NCI-H187 treated with DMSO at 0.1 percent for 48 hours (cell line): ENCODE measurements at regions not wholly inside any gene's neighbourhood (a gene's known extent, or its start where the extent isn't known, plus 50 kb on each side); places are given as distances from the start of the nearest gene placed in this dataset.

ENCODE experiments used
- DNase-seq: peaks from one replicate; lab custom pipeline; 2025; lab: John Stamatoyannopoulos, UW

DNA sequence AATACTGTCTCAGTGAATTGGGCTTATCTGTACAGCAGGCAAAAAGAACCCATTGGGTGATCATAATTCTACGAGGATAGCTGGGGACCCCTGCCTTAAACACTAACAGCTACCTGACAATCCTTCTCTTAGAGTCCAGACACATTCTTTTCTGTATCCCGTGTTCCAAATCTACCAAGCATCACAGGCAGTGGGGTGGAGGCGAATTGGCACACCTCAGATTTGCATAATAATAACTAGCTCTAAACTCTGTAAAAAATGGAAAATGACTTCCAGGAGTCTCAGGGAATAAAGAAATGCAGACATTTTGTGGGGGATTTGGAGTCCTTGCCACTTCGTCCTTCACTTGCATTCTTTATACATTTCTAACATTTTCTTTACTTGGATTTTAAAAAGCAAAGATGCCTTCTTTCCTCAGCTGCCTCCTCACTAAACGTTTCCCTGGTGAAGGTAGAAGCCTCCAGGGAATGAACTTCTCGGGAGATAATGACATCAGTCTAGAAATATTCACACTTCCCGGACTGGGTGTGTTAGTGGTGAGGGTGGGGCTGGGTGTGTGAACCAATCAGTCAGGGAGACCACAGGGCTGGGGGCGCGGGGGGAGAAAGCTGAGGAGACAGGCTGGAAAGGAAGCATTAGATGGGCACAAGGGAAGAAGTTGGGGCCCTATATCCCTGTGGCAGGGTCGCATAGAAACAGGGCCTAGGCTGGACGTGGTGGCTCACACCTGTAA lies 59.1 kb upstream of the BOD1L2 start:
- no peak for DNase-seq

DNA sequence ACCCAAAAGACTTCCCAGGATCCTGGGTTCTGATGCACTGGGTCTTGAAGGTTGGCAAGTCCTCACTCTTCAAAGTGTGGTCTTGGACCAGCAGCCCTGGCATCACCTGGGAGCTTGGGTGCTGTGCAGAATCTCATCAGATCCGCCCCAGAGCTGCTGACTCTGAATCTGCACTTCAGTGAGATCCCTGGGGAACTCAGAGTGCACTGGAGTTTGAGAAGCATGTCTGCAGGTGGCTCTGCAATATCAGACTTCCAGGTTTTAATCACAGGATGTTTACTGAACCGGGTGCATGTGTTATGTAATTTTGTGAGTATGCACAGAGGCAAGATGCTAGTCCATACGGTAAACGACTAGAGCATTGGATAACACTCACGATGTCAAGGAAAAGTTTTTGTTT lies 58.0 kb upstream of the BOD1L2 start:
- no peak for DNase-seq

DNA sequence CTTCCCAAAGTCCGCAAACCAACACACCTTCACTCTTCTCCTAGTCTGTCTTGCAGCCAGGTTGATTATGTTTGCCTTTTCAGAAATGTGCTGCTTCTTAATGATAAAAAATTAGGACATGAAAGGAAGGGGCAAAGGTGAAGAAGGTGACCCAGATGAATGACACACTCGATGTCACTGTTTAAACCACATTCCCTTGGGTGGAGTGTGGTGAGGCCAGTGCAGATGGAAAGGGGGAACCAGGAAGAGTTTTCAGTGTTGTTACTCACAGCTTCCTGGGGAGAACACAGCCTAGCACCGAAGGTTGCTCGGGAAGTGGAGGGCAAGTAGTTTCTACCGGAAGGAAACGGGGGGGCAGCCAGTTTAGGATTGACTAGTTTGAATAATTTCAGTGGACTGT lies 57.2 kb upstream of the BOD1L2 start:
- DNase-seq: no peak

DNA sequence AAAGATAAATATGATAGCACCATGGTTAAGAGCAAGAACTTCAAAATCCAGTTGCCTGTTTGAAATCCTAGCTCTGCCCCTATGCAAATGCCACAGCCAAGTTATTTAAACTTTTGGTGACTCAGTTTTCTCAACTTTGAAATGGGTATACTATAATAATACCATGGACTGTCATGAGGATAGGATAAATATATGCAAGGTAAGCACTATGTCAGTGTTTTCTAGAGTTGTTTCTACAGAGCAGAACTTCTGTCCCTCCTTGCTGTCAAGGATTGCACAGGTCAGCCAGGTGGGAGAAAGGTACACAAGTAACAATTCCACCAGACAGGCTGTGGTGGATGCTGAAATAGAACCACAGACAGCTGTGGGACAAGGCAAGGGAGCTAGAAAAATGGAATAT lies 55.7 kb upstream of the BOD1L2 start:
- DNase-seq: no peak

DNA sequence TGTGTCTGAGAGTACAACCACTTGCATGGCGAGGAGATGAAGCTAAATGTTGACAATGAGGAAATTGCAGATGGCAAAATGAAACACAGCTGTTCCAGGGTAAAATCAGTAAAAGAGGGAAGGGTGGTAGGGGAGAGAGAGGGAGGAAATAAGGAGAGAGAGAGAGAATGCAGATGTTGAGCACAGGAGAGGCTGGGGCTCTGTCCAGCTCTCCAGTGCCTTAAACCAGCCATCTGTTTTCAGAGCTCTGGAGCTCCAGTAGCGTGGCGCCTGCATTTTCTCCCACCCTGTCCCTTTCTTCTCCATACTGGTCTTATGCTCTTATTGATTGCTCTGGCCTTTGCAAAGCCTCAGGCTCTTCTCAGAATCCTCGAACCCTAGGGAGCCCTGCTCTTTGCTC lies 52.7 kb upstream of the BOD1L2 start:
- DNase-seq: no peak

DNA sequence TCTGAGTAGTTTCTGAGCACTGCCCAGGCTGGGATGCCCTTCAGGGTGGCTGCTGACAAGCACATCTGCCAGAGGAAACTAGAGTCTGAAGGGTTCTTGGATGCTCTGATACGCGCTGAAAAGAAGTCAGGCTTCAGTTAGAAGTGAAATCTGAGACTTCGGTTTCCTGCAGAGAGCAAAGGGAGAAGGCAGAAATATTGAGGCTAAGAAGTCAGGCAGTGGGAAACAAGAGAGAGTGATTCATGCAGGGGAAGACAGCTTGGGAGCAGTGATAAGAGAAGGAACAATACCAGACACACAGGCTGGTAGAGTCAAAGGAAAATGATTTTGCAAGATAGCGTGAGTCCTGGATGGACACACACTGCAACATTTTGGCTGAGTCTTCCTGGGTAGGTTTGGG lies 51.0 kb upstream of the BOD1L2 start:
- peak; percentile 2 for DNase-seq
